HG03108 (cell line): ENCODE measurements at regions not wholly inside any gene's neighbourhood (a gene's known extent, or its start where the extent isn't known, plus 50 kb on each side); places are given as distances from the start of the nearest gene placed in this dataset.
A peak's percentile ranks its signal among the peaks of the same experiment; 100 is the strongest.
"Not testable (repeated sequence)": the region's sequence is repeated elsewhere in the genome, so short reads cannot be mapped to it uniquely, and the experiment has no call there.

ENCODE experiments used
- ATAC-seq: cut with Tn5 transposase; IDR thresholded peaks from one replicate; pipeline ENCODE4 v1.9.1; 2021; ENCODE audit warnings: moderate library complexity; ENCODE audit not compliant: unreplicated experiment

GRCh38 chr7:65317372-65317771 lies 56.3 kb upstream of the ZNF92 start:
- ATAC-seq, result no peak

GRCh38 chr7:65310761-65311160 lies 62.9 kb upstream of the ZNF92 start:
- no peak for ATAC-seq

GRCh38 chr7:65308300-65308678 lies 65.4 kb upstream of the ZNF92 start:
- ATAC-seq, result no peak

- no peak for ATAC-seq
Observed at GRCh38 chr7:65307651-65308299, 65.9 kb upstream of the ZNF92 start.

GRCh38 chr7:65304175-65304574 lies 69.5 kb upstream of the ZNF92 start:
- no peak for ATAC-seq

- ATAC-seq, result no peak
Observed at GRCh38 chr7:65302883-65303282, 70.8 kb upstream of the ZNF92 start.

GRCh38 chr7:65301007-65301406 lies 72.6 kb upstream of the ZNF92 start:
- no peak for ATAC-seq

GRCh38 chr7:65295409-65295808 lies 78.2 kb upstream of the ZNF92 start:
- no peak for ATAC-seq

- ATAC-seq, result not testable (repeated sequence)
Observed at GRCh38 chr7:65290340-65290739, 83.3 kb upstream of the ZNF92 start.

- no peak for ATAC-seq
Observed at GRCh38 chr7:65287023-65287422, 86.6 kb upstream of the ZNF92 start.

- ATAC-seq, result no peak
Observed at GRCh38 chr7:65285906-65286864, 87.5 kb upstream of the ZNF92 start.

- not testable (repeated sequence) for ATAC-seq
Observed at GRCh38 chr7:65285241-65285640, 88.4 kb upstream of the ZNF92 start.

- no peak for ATAC-seq
Observed at GRCh38 chr7:65279795-65280194, 93.9 kb upstream of the ZNF92 start.

GRCh38 chr7:65276822-65277221 lies 96.8 kb upstream of the ZNF92 start:
- ATAC-seq, result no peak

- ATAC-seq, result not testable (repeated sequence)
Observed at GRCh38 chr7:65271502-65271901, 102.2 kb upstream of the ZNF92 start.

- peak; percentile 95 for ATAC-seq
Observed at GRCh38 chr7:65269150-65269856, 104.4 kb upstream of the ZNF92 start.

- no peak for ATAC-seq
Observed at GRCh38 chr7:65268782-65269149, 104.9 kb upstream of the ZNF92 start.

- no peak for ATAC-seq
Observed at GRCh38 chr7:65265933-65266519, 107.6 kb upstream of the ZNF92 start.

GRCh38 chr7:65264258-65264657 lies 109.4 kb upstream of the ZNF92 start:
- ATAC-seq, result no peak

GRCh38 chr7:65260673-65261072 lies 113.0 kb upstream of the ZNF92 start:
- ATAC-seq, result not testable (repeated sequence)

GRCh38 chr7:65259864-65260525 lies 113.7 kb upstream of the ZNF92 start:
- ATAC-seq, result not testable (repeated sequence)
